ENCODE measurements at regions not wholly inside any gene's neighbourhood (a gene's known extent, or its start where the extent isn't known, plus 50 kb on each side); places are given as distances from the start of the nearest gene placed in this dataset.

DNA sequence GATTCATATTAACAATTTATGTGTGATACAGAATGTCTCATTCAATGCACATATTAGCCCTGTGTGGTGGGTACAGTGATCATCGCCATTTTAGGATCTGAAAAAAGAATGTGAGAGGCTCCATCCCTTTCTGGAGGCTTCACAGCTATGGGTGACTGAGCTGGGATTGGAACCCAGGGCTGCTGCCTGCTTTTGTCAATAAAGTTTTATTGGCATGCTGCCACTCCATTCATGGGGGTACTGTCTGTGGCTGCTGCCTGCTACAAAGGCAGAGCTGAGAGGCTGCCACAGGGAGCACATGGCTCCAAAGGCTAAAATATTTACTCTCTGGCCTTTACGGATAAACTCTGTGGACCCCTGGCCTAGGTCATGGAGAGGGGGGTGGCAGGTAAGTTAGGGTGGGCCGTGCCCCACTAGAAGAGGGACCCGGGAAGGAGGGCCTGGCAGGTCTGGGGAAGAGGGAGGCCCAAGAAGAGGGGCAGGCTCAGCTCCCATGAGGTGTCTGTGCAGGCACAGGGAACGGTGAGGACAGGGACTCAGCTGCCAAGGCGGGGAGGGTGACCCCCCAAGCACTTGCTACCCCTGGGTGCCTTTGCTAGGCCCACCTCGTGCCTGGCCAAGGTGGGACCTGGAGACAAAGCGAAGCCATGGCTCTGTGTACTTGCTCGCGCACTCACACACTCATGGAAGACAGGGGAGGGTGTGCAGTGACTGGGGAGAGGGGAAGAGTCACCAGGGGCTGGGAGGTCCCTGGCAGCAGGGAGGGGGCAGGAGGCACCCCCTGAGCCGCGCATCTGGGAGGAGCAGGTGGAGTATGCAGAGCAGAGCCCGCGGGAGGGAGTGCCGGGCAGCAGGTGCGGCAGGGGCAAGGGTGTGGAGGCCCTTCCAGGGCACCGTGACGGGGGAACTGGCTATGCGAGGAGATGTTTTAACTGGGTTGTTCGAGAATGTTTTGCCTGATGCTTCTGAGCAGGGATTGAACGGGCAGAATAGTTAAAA, 335.3 kb downstream of the CTTN start:
- no peak for DNase-seq

DNA sequence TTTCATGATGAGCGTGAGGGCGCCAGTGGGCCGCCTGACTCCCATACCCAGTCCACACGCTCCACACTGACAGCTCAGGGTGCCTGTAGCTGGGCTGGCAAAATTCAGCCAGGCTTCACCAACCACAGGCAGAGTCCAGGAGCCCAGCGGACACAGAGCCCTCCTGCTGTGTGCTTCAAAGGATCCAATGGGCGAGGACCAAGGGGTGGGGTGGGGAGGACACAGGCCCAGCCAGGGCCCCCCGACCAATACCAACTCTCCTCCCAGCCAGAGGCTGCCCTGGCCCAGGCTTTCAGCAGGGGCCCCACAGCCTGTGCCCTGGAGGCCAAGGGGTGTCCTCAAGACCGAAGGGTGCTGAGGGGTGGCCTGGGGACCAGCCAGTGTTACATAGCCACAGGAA, 336.1 kb downstream of the CTTN start:
- DNase-seq, result no peak

DNA sequence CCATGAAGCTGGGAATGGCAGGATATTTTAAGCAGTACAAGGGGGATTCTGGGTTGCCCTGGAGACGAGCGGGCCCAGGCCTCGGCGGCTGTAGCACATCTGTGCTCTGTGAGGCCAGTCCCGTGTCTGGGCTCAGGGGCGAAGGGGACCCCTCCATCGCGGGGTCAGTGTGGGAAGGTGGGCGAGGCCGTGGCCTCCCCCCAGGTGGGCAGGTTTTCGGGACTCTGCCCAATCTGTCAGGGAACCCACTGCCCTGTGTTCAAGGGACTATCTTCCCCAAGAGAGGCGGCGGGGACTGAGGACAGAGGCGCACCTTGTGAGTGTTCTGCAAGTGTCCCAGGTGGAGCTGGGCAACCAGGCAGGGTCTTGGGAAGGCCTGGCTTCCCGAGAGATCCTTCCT, 336.6 kb downstream of the CTTN start:
- no peak for DNase-seq

DNA sequence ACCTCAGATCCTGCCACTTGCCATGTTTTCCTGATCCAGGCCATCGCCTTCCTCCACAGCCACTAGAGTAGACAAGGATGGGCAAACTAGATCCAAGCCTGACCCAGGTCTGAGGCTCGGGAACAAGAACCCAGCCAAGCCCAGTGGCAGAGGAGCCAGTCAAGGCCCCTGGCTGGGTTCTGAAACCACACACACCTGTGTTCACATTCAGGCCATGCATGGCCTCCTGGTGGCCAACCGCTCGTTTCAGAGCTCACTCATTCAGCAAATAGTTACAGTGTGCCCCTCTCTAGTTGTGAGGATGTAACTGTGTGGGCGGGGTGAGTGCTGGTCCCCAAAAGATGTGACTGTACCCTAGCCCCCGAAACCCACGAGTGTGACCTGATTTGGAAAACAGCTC, 337.6 kb downstream of the CTTN start:
- no peak for DNase-seq

DNA sequence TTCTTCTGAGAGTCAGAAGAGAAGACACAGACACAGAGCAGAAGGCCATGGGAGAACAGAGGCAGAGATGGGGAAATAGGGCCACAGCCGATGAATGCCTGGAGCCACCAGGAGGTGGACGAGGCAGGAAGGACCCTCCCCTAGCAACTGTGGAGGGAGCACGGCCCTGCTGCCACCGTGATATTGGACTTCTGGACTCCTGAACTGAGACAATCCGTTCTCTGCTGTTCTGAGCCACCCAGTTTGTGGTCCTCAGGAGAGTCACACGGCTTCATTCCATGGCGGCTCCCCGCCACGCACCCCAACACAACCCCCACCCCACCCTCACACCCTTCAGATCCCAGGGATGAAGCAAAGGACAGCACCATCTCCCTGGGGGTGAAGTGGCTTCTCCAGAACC, 338.1 kb downstream of the CTTN start:
- no peak for DNase-seq

DNA sequence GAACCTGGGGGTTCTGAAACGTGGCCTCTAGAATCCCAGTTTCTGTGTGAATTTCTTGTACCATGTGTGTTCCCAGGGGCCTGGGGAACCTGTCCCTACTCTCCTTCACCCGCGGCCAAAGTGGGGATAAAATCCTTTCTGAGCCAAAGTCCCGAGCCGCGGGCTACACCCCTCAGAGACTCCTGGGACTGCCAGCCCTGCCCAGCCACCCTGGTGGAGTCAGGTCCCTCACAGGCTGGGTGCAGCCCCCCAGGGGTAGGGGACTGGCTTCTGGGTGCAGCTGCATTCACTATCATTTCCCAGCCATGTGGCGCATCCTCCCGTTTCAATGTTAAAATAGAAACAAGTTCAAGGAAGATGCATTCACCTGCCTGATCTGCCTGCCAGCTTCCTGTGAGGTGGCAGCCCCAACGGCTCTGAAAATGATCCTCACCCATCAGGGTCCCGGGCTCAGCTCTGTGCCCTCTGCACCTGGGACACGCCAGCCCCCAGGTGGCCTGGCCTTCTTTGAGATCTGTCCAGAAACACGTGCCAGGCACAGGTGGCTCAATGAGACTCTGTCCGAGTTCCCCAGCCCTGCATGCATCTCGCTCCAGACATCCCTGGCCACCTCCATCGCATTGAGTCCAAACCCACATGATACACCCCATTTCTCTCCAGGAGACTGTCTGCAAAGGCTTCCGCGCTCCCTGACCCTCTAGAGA, 338.8 kb downstream of the CTTN start:
- DNase-seq, result no peak

DNA sequence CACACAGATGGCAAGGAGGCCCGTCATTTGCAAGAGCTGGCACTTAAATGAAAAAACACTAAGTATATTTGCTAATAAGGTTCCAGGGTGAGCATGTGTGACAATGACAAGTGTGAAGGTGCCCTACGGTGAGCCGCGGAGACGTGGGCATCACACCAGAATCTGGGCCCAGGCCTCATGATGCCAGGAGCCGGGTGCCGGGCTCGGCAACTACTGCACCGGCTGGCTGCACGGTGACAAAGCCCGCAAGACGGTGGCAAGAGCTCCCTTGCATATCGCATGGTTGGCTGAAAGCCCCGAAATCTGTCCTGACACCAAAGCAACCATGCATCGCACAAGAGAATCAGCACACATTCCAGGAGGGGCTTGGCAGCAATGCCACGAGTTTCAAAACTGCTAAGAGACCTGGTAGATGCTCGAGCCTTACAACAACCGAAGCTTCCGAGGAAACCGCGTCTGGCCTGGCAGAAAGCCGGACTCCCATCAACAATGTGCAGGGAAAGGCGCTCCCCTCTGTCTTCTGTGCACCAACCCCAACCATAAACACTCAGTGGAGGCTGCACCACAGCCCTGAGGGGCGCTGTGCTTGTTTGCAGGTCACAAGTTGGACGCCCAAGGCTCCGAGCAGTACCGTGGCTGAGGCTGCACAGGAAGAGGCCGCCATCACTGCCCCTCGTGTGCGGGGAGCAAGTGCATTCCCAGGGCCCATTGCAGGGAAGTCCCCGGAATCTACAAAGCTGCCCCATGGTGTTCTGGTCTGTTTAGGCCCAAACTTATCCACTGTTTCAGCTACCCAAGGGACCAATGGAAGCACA, 339.7 kb downstream of the CTTN start:
- no peak for DNase-seq

DNA sequence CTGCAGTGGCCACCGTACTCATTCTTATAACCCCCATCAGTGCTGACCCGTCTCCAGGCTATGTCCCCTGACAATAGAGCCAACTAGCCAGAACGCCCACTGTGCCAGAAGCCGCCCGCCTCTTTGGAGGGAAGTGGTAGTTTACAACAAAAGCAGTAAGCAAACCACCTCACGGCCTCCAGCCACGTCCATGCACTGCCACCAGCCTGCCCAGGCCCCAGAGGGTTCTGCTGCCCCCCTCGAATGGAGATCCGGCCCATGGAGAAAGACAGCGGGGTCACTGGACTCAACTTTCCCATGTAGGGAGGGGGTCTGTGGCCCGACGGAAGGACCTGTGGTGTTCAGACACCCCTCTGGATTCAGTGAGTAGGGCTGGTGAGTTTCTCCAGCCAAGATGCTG, 340.3 kb downstream of the CTTN start:
- no peak for DNase-seq

DNA sequence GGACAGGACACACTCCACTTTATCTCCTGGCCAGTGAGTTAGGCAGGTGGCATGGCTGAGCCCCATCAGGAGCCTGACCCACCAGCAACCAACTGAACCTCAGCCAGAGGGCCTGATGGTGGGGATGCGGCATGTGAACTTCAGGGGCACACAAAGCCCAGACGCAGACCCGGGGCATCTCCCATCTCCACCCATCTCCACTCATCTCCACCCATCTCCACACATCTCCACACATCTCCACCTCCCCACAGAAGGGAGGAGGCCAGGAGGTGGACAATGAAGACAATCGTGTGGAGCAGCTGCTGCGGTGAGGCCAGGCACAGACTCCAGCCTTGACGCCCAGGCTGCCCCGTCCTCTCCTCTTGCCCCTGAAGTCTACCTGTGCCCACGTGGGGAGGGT, 340.8 kb downstream of the CTTN start:
- no peak for DNase-seq

DNA sequence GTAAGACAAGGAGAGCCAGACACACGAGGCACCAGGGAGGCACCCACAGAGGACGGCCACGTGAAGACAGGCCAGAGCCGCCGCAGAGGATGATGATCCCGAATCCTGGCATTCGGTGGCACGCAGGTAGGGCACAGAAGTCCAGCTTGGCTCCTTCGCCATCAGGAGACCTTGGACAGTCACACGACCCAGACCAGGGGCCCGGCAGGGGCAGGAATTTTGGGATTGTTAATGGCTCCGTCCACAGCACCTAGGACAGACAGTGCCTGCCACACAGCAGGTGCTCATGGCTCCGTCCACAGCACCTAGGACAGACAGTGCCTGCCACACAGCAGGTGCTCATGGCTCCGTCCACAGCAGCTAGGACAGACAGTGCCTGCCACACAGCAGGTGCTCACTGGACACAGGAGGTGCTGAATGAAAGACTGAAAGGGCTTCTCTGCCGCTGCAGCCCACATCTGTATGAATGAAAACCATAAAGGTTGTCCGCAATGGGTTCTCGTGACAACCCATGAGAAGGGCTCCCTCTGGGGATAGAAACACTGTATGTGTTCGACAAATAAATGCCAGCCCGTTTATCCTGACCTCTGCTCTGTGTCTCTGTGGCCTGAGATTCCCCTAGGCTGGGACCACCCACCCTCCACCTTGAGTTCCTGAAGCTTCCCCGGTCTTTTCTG, 341.6 kb downstream of the CTTN start:
- DNase-seq, result no peak

DNA sequence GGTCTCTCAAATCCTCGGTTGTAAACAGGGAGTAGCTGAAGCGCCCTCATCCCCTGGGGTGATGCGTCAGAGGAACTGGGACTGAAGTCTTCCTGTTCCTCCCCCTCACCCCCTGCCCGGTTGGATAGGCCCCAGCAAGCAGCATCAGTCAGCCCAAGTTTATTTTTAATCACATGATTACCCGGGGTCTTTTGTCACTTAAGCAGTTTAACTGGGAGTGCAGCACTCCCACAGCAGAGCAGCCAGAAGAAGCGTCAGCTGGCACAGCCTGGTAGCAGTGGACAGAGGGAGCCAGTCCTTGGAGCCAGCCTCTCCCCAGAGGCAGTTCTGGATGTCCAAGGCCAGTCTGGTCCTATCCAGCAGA, 342.1 kb downstream of the CTTN start:
- DNase-seq, result no peak

DNA sequence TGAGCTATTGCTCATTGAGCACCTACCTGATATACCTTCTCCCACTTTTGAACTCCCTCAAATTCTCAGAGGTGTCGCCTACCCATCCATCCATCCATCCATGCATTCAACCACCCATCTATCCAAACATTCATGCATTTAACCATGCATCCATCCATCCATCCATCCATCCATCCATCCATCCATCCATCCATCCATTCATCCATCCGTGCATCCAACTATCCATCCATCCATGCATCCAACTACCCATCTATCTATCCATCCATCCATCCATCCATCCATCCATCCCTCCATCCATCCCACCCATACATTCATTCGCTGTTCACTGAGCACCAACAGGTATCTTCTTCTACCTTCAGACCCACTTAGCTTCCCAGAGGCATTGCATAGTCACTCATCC, 342.8 kb downstream of the CTTN start:
- no peak for DNase-seq

DNA sequence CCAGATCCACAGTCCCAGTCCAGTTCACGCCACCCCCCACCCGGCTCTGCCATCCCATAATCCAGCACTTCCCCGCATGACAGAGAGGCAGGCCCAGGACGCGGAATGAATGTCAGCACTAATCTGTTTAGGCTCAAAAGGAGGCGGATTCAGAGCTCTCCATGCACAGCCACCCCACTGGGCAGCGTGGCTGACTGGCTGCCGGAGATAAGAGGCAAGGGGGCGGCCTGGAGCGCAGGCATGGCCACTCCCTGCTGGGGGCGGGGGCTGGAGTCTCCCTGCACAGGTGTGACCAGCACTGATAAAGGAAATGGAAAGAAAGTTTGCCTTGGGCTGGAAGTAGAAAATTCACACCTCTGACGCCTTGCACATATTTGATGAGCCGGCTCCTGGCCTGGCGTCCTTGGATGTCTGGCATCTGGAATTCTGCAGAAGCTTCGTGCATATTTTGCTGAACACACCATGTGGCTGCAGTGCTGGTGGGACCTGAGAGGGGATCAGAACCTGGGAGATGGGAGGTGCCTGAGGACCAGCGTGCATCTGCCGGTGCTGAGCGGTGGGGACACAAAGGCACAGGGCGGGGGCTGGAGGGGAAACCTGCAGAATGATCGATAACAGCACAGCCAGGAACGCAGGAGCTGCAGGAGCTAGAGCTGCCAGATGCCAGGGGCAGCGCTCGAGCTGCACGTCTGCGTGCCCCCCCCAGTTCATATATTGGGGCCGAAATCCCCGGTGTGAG, 344.4 kb downstream of the CTTN start:
- DNase-seq, result no peak

DNA sequence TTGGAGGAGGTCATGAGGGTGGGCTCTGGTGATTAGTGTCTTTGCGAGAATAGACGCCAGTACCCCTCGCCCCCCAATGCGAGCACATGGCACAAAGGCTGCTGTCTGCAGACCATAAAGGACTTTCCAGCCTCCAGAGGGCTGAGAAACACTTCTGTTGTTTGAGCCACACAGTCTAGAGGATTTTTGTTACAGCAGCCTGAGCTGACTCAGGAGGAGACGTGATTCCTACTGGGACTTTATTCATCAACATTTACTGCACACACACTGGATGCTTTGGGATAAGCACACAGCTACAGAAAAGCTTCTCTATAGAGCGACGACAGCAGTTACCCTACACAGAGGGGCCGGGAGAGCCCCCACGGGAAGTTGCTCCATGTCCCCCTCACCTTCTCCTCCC, 345.0 kb downstream of the CTTN start:
- no peak for DNase-seq

DNA sequence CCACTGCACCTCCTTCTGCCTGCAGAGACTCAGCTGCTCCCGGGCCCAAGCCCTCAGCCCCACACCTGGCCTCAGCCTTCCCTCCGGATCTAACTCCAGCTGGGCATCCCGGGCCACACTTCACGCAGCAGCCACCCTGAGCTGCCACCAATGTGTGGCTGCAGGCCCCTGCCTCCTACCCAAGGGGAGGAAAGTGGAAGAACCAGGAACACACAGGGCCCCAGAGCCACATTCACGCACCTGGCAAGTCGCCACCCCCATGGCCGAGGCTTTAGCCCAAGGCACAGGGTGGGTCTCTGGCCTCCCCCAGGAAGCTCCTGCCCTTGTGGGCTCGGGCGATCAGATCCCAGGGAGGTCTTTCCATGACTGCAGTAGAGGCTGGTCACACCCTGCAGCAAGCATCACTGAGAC, 345.6 kb downstream of the CTTN start:
- DNase-seq, result no peak

DNA sequence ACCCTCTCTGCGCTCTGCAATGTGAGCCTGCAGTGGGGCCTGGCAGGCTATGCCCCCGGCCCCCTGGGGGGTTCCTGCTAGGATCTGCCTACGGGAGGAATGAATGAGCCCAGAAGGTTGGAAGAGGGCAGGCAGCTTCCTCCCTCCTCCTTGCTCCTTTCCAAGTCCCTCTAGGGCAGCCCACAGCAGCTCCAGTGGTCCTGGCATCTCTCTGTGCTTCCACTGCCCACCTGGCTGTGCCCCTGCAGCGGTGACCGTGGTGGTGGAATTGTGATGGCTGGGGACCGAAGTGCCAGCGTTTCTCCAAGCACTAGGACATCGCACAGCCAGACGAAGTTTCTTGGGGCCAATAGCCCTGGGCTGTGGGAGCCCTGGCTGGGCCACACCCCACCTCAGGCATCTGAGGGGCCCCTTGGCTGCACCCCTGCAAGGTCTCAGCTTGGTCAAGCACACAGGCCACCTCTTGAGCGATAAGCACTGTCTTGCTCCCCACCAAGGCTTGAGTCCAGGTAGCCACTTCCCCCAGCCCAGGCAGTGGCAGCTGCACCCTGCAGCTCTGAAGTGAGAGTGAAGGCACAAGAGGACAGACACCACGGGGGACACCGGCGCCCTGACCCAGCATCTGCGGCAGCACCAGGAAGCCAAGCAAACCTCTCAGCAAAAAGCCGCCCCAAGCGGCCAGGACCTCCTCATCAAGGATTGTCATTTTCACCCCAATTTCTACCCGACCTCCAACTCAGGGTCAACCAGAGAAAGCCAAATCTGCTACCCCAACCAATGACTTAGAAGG, 346.3 kb downstream of the CTTN start:
- no peak for DNase-seq

DNA sequence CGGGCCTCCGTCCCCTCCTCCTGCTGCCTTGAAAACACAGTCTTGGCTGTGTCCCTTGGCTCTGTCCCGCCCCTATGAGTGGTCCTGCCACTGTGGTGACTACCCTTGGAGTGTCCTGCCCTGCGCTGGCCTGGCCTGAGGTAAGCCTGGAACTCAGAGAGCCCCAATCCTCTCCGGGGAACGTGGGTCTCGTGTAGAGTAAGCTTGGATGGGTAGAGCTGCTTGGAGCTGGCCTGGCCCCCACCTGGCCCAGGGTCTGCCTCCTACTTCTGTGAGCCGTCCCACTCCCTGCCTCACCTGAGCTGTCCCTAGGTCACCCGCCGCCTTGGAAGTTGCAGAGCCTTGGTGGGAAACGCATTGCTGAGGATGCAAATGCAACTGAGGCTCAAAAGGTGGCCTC, 347.1 kb downstream of the CTTN start:
- no peak for DNase-seq

DNA sequence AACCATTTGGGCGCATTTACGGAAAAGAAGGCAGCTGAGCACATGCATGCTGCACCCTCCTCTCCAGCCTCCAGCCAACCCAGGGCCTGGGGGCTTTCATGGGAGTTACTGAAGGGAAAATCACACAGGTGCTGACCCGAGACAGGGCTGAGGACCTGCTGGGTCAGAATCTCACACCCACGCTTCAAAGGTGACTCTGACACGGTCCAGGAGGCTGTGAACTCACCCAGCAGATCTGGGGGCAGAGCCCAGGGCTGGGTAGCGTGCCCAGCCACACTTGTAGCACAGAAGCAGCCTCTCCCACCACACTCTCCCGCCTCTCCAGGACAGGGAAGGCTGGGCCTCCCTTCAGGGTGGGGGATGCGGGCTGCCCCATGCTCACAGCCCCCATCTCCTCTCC, 347.6 kb downstream of the CTTN start:
- DNase-seq, result no peak

DNA sequence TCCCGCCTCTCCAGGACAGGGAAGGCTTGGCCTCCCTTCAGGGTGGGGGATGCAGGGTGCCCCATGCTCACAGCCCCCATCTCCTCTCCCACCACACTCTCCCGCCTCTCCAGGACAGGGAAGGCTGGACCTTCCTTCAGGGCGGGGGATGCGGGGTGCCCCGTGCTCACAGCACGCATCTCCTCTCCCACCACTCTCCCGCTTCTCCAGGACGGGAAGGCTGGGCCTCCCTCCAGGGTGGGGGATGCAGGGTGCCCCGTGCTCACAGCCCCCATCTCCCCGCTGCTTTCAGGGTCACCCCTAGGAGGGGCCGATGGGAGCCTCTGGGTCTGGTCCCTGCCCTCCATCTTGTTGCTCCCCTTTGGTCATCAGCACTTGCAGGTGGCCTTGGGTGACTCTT, 348.0 kb downstream of the CTTN start:
- no peak for DNase-seq

DNA sequence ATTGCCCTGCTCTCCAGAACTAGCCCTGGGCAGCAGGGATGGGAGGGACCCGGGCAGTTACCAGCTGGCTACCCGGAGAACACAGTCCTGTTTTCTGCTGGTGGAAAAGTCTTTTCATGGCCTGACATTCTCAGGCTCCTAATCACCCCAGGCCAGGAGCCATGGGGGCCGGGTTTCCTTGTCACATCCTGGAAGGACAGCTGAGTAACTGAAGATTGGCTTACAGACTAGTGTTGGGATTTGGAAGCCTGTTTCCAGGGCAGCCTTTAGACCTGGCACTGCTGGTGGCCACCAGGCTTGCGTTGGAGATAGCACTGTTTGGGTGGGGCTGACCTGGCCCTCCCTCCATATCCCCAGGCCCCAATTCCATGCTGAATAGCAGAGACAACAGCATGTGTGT, 349.0 kb downstream of the CTTN start:
- DNase-seq, result no peak

DNA sequence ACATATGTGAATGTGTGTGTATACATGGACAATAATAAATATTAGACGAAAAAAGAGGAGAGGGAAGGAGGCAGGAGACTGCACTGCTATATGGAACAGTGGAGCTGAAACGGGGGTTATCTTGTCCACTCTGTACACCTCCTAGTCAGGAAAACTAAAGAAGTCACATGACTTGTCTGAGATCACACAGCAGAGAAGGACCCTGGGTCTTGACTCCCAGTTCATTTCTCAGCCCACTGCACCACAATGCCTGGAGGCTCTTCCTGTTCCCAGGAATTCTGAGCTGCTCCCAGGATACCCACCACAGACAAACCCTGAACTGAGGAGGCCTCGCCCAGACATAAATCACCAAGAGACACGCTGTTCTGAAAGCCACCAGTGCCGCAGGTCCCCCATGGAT, 349.6 kb downstream of the CTTN start:
- DNase-seq, result no peak

Measured in activated effector memory CD4-positive, alpha-beta T cell treated with Interleukin-2 at 50 U/mL for 16 hours (primary cell).